Brain microvascular endothelial cell (primary cell): ENCODE measurements at regions not wholly inside any gene's neighbourhood (a gene's known extent, or its start where the extent isn't known, plus 50 kb on each side); places are given as distances from the start of the nearest gene placed in this dataset.

Experiments used
- DNase-seq: peaks from one replicate; pipeline ENCODE4 v3.0.0-alpha.2; 2020
- H3K27ac ChIP-seq: fragments of 250-450 bp; sonication (Bioruptor Pico); 2 replicates; pipeline ENCODE4 v1.5.1; 2020; ENCODE audit warnings: mild to moderate bottlenecking, moderate library complexity
- H3K27me3 ChIP-seq: fragments of 250-450 bp; sonication (Bioruptor Pico); replicated peaks from 2 replicates; pipeline ENCODE4 v1.5.1; 2020; ENCODE audit warnings: mild to moderate bottlenecking
- H3K36me3 ChIP-seq: fragments of 250-450 bp; sonication (Bioruptor Pico); replicated peaks from 2 replicates; pipeline ENCODE4 v1.5.1; 2020; ENCODE audit warnings: mild to moderate bottlenecking
- H3K4me3 ChIP-seq: 2 replicates; pipeline ENCODE4 v1.5.1; 2011; ENCODE audit warnings: low read depth, mild to moderate bottlenecking, control low read depth, low read length, moderate library complexity
- in situ Hi-C: cut with HindIII; loops from 2 replicates; pipeline ENCODE4 v1.10.0; 2017; ENCODE audit warnings: low sequenced_read_pairs, low pct_ligation_motif_present
- TF ChIP-seq, protein P1 (sequence below): IDR thresholded peaks from 2 replicates; pipeline ENCODE4 v1.5.1; 2011; ENCODE audit warnings: low read depth, mild to moderate bottlenecking, moderate library complexity, low read length, control low read depth, inconsistent platforms; ENCODE audit errors: missing control alignments

DNA sequence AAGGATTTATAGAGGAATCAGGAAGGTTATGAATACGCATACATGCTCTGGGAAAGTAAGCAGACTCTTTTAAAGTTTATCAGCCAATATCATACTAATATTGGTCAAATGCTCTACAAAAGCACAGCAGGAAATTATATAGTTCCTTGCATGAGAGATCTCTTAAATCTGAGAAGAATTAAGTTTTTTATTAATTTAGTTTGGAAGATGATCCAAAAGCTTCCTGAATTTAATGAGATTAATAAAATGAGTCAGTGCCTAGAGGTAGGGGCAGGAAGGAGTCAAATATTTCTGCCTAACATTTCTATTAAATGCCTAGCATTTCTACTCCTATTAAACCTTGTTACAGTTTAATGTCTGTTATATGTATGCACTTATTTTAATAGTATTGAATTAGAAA is 1608.2 kb downstream of the GRIK2 start:
- no peak for DNase-seq
- TF ChIP-seq, protein P1, sequence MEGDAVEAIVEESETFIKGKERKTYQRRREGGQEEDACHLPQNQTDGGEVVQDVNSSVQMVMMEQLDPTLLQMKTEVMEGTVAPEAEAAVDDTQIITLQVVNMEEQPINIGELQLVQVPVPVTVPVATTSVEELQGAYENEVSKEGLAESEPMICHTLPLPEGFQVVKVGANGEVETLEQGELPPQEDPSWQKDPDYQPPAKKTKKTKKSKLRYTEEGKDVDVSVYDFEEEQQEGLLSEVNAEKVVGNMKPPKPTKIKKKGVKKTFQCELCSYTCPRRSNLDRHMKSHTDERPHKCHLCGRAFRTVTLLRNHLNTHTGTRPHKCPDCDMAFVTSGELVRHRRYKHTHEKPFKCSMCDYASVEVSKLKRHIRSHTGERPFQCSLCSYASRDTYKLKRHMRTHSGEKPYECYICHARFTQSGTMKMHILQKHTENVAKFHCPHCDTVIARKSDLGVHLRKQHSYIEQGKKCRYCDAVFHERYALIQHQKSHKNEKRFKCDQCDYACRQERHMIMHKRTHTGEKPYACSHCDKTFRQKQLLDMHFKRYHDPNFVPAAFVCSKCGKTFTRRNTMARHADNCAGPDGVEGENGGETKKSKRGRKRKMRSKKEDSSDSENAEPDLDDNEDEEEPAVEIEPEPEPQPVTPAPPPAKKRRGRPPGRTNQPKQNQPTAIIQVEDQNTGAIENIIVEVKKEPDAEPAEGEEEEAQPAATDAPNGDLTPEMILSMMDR, result no peak
- Histone ChIP-seq H3K27ac (no peak overlapping the region), H3K27me3 (no peaks in the 10 kb centered on the region), H3K36me3 (no peaks in the 10 kb centered on the region), H3K4me3 (no peak overlapping the region)
- in situ Hi-C loops, result no loop called here

DNA sequence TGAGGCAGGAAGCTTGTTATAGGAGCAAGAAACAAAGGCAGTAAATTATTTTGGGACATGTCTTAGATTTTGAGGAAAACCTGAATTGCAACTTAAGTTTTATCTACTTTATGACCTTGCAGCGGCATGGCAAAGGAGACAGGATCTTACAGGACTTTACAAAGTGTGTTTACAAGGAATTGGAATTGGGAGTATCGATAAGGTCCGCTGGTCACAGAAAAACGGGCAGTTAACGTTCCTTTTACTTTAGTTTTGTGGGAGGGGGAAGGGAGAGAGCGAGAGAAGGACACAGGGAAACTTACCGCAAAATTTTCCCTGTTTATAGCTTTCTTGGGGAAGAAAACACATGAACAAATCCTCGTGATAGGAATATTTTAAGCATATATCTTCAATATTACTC is 1607.2 kb downstream of the GRIK2 start:
- TF ChIP-seq, protein P1, result no peak
- in situ Hi-C loops, result no loop called here
- no peaks in the 10 kb centered on the region for H3K36me3 ChIP-seq

DNA sequence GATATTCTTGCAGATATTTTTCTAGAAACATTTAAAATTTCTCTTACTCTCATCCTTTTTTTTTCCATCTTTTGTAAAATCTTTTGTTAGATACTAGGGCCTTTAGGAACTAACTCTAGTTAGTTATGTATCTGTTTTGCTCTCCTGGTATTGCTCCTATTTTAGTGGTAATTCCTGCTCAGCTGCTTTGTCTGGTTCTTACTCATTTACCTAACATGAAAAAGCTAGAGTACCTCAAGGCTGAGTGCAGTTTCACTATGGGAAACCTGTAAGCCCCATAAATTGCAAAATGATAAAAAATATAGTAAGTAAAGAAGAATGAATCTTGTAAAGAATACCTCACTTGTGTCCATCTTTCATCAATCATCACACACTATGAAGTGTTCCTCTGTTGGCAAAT is 1602.0 kb downstream of the GRIK2 start:
- no peak overlapping the region for H3K27ac ChIP-seq
- H3K27me3 ChIP-seq, result no peaks in the 10 kb centered on the region
- TF ChIP-seq, protein P1, result no peak
- in situ Hi-C loops, result no loop called here
- no peaks in the 10 kb centered on the region for H3K36me3 ChIP-seq
- no peak overlapping the region for H3K4me3 ChIP-seq
- no peak for DNase-seq

More for the DNA sequence above, 1607.2 kb downstream of the GRIK2 start:
- no peak for DNase-seq
- Histone ChIP-seq H3K4me3 (no peak overlapping the region), H3K27me3 (no peaks in the 10 kb centered on the region), H3K27ac (no peak overlapping the region)

DNA sequence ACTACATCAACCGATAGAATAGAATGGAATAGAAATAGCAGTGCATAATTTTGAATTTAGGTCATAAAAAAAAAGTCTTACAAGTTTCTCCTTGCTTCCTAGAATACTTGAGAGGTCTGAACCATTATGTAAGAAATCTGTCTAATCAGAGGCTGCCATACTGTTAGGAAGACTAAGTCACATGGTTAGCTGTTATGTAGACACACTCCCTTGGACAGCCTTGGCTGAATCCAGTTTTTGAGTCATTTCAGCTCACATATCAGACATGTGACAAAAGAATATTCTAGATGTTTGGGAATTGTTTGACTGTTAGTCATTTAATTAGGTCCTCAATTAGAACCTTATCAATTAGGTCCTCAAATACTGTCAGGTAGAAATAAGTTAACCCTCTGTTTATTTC is 1601.4 kb downstream of the GRIK2 start:
- Histone ChIP-seq H3K4me3 (no peak overlapping the region), H3K27ac (no peak overlapping the region), H3K27me3 (no peaks in the 10 kb centered on the region), H3K36me3 (no peaks in the 10 kb centered on the region)
- TF ChIP-seq, protein P1, result no peak
- no peak for DNase-seq
- in situ Hi-C loops, result no loop called here

DNA sequence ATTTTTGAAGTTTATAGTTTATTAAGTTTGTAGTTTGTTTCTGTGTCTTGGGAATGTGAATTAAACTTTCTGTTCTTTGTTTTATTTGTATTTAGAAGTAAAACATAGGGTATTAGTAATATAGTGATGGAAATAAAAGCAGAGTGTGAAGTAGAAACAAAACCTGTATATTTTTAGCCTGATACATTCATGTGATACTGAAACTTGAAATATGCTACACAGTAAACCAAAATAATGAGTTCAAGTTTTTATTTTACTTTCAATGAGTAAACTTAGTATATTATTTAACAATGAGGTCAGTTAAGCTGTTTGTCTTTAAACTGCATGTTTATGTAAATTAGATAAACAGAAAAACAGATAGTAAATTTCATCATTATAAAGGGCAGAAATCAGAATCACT is 1592.6 kb downstream of the GRIK2 start:
- no peak for DNase-seq
- Histone ChIP-seq H3K4me3 (no peak overlapping the region), H3K36me3 (no peaks in the 10 kb centered on the region), H3K27ac (no peak overlapping the region), H3K27me3 (no peaks in the 10 kb centered on the region)
- TF ChIP-seq, protein P1, result no peak
- in situ Hi-C loops, result no loop called here

DNA sequence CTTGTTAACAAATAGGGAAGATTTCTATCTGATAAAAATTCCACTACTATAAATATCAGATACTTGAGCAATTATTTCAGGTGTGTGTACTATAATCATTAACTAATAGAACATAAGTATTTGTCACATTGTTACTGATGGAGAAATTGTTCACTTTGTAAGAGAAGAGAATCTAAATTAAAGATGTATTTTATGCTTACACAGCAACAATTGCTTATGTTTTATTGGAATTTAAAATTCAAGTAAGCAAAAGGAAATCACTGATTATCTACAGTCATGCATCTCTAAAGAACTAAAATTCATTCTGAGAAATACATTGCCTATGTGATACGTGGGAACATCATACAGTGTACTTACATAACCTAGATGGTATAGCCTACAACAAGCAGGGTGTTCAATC is 1590.8 kb downstream of the GRIK2 start:
- Histone ChIP-seq H3K27me3 (no peaks in the 10 kb centered on the region), H3K4me3 (no peak overlapping the region), H3K36me3 (no peaks in the 10 kb centered on the region), H3K27ac (no peak overlapping the region)
- no peak for DNase-seq
- TF ChIP-seq, protein P1, result no peak
- in situ Hi-C loops, result no loop called here
